Calu3 (cell line): ENCODE measurements at regions not wholly inside any gene's neighbourhood (a gene's known extent, or its start where the extent isn't known, plus 50 kb on each side); places are given as distances from the start of the nearest gene placed in this dataset.

Experiments
- BruUV-seq: library from RNA; stranded (reverse); fragments of 400-500 nt; replicated peaks from 2 replicates; lab custom pipeline; 2021; lab: Mats Ljungman, UMichigan
- CTCF ChIA-PET: fragments of 300-600 bp; sonication (Branson Sonifier 250); formaldehyde crosslinking; loops from one replicate; lab custom pipeline; 2022; ENCODE audit warnings: antibody characterized with exemption; lab: Charles Lee
- DNase-seq: peaks from one replicate; pipeline ENCODE4 v3.0.0; 2022
- H3K27ac Mint-ChIP-seq: one replicate; pipeline ENCODE4 v1.8.0; 2022; ENCODE audit warnings: mixed read lengths; ENCODE audit not compliant: unreplicated experiment
- H3K27me3 Mint-ChIP-seq: one replicate; pipeline ENCODE4 v1.8.0; 2022; ENCODE audit warnings: mixed read lengths; ENCODE audit not compliant: unreplicated experiment
- H3K36me3 Mint-ChIP-seq: one replicate; pipeline ENCODE4 v1.8.0; 2022; ENCODE audit warnings: mild to moderate bottlenecking, moderate library complexity, mixed read lengths; ENCODE audit not compliant: insufficient read depth, unreplicated experiment
- H3K4me1 Mint-ChIP-seq: one replicate; pipeline ENCODE4 v1.8.0; 2022; ENCODE audit warnings: mild to moderate bottlenecking, low read depth, mixed read lengths; ENCODE audit not compliant: unreplicated experiment
- H3K4me3 Mint-ChIP-seq: one replicate; pipeline ENCODE4 v1.8.0; 2022; ENCODE audit warnings: mild to moderate bottlenecking, low read depth, moderate library complexity, mixed read lengths; ENCODE audit not compliant: unreplicated experiment
- H3K9me3 Mint-ChIP-seq: one replicate; pipeline ENCODE4 v1.8.0; 2022; ENCODE audit warnings: low read depth, mixed read lengths; ENCODE audit not compliant: unreplicated experiment
- intact Hi-C: fragments of 100-400 bp; cut with micrococcal nuclease; formaldehyde crosslinking; loops from one replicate; pipeline ENCODE4 v1.10.0; 2022; ENCODE audit not compliant: unreplicated experiment
- TF ChIP-seq, protein P1 (sequence below): fragments of 200-600 bp; IDR thresholded peaks from one replicate; pipeline ENCODE4 v1.8.0; 2022; ENCODE audit warnings: antibody characterized with exemption; ENCODE audit not compliant: unreplicated experiment

DNA sequence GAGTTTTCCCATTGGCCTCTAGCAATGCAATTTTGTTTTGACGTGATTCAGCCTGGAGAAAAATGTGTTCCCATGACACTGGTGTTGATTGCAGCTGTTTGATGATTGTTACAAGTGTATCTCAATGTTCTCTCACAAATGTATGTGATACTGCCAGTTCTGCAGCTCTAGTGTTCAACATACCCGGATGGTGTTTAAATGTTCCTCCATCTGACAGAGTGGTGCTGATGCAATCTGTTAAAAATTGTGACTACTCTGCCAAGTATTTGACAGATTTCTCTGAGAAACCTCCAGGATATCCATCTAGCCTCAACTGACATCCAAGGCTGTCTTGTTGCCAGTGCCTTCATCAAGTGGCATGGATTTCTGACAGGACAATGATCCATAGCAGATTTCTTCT lies 657.2 kb upstream of the DIAPH2 start:
- BruUV-seq: no TSS peak
- no peaks in the 10 kb centered on the region for H3K27me3 Mint-ChIP-seq
- H3K36me3 Mint-ChIP-seq: no peaks in the 10 kb centered on the region
- TF ChIP-seq, protein P1, sequence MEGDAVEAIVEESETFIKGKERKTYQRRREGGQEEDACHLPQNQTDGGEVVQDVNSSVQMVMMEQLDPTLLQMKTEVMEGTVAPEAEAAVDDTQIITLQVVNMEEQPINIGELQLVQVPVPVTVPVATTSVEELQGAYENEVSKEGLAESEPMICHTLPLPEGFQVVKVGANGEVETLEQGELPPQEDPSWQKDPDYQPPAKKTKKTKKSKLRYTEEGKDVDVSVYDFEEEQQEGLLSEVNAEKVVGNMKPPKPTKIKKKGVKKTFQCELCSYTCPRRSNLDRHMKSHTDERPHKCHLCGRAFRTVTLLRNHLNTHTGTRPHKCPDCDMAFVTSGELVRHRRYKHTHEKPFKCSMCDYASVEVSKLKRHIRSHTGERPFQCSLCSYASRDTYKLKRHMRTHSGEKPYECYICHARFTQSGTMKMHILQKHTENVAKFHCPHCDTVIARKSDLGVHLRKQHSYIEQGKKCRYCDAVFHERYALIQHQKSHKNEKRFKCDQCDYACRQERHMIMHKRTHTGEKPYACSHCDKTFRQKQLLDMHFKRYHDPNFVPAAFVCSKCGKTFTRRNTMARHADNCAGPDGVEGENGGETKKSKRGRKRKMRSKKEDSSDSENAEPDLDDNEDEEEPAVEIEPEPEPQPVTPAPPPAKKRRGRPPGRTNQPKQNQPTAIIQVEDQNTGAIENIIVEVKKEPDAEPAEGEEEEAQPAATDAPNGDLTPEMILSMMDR: no peak
- CTCF ChIA-PET: interaction anchor here (0.7 kb wide), 1 partner anchor 24 kb away, joined by 3 read pairs; no protein-coding TSS in a partner anchor
- no peaks in the 10 kb centered on the region for H3K9me3 Mint-ChIP-seq
- no peaks in the 10 kb centered on the region for H3K4me1 Mint-ChIP-seq
- no peak for DNase-seq
- intact Hi-C loops: no loop called here
- no peak overlapping the region for H3K27ac Mint-ChIP-seq
- no peak overlapping the region for H3K4me3 Mint-ChIP-seq

DNA sequence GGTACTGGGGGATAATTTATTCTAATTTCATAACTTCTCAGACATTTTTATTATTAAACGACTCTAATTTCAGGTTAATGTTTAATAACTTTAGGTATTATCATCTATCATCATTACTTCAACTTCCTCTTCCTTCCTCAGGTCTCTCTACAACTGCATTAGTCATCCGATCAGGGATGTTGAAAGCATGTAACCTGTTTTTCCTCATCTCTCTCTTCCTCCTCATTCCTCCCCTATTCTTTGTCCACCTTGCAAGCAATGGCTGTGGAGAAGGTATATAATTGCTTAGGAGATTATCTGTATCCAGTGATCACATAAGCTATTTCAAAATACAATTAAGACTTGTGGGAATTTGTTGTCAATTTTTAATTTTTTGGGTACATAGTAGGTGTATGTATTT lies 632.6 kb upstream of the DIAPH2 start:
- Mint-ChIP-seq H3K36me3 (peaks cover 4% of the 10 kb centered on the region), H3K4me3 (no peak overlapping the region), H3K4me1 (no peaks in the 10 kb centered on the region), H3K27me3 (no peaks in the 10 kb centered on the region), H3K27ac (no peak overlapping the region), H3K9me3 (peaks cover 2% of the 10 kb centered on the region)
- no TSS peak for BruUV-seq
- no peak for DNase-seq
- intact Hi-C loops: no loop called here
- CTCF ChIA-PET: no interaction called here
- TF ChIP-seq, protein P1: no peak

DNA sequence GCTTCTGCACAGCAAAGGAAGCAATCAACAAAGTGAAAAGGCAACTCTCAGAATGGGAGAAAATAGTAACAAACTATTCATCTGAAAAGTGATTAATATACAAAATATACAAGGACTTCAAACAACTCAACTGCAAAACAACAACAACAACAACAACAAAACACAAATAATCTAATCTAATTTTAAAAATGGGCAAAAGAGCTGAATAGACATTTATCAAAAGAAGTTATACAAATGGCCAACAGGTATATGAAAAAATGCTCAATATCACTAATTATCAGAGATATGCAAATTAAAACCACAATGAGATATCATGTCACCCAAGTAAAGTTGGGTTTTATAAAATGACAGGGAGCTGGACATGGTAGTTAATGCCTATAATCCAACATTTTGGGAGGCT lies 602.8 kb upstream of the DIAPH2 start:
- intact Hi-C loops: no loop called here

DNA sequence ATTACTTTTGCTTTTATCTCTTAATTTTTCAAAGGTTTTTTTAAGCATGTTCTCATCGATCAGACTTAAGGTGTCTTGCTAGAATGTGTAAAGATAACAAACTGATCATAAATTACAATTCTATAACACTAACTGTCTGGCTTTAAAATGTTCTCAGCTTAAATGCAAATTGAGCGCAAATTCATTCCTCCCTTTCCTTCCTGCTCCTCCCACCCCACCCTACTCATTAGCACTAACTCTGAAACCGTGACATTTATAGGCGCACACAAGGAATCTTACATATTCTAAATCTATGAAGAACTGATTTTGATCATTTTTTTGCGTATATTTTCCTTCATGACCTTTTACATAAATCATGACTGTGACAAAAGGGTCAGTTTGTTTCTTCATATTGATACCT lies 590.0 kb upstream of the DIAPH2 start:
- Mint-ChIP-seq H3K4me1 (no peaks in the 10 kb centered on the region), H3K9me3 (peaks cover 2% of the 10 kb centered on the region), H3K36me3 (no peaks in the 10 kb centered on the region), H3K27ac (no peak overlapping the region), H3K27me3 (no peaks in the 10 kb centered on the region), H3K4me3 (no peak overlapping the region)
- BruUV-seq: no TSS peak
- CTCF ChIA-PET: no interaction called here
- no peak for DNase-seq
- intact Hi-C loops: no loop called here
- TF ChIP-seq, protein P1: no peak

More for the DNA sequence above, 602.8 kb upstream of the DIAPH2 start:
- CTCF ChIA-PET: no interaction called here
- H3K27me3 Mint-ChIP-seq: no peaks in the 10 kb centered on the region
- H3K4me3 Mint-ChIP-seq: no peak overlapping the region
- no peak overlapping the region for H3K27ac Mint-ChIP-seq
- H3K9me3 Mint-ChIP-seq: peaks cover 7% of the 10 kb centered on the region
- no peaks in the 10 kb centered on the region for H3K4me1 Mint-ChIP-seq
- H3K36me3 Mint-ChIP-seq: no peaks in the 10 kb centered on the region
- TF ChIP-seq, protein P1: no peak
- no TSS peak for BruUV-seq
- no peak for DNase-seq

DNA sequence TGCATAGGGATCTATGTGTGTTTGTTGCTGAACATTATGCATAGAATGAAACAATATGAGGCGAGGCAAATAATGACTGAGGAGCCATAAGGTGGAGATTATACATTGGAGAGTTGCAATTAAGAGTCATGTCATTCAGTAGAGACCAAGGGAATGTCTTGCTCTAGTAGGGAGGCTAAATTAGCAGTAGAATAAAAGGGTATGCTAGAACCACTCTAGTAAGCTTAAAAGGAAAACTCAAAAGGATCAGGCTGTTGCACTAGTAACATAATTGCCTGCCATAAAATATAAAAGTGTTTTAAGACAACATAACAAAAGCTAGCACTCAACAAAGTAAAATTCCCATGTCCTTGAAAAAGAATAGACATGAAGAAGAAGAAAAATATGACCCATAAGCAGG lies 586.2 kb upstream of the DIAPH2 start:
- Mint-ChIP-seq H3K9me3 (no peaks in the 10 kb centered on the region), H3K27ac (no peak overlapping the region), H3K27me3 (no peaks in the 10 kb centered on the region), H3K4me1 (no peaks in the 10 kb centered on the region), H3K36me3 (no peaks in the 10 kb centered on the region), H3K4me3 (no peak overlapping the region)
- no peak for DNase-seq
- TF ChIP-seq, protein P1: no peak
- intact Hi-C loops: no loop called here
- CTCF ChIA-PET: no interaction called here
- BruUV-seq: no TSS peak
